HCT116 (cell line): ENCODE measurements at regions not wholly inside any gene's neighbourhood (a gene's known extent, or its start where the extent isn't known, plus 50 kb on each side); places are given as distances from the start of the nearest gene placed in this dataset.

Experiments used
- ATAC-seq: fragments of 200-7000 bp; cut with Tn5 transposase; 2 replicates; pipeline ENCODE4 v1.9.1; 2020; ENCODE audit warnings: mild to moderate bottlenecking, moderate library complexity
- BruUV-seq: library from RNA; stranded (reverse); fragments of 400-500 nt; replicated peaks from 2 replicates; lab custom pipeline; 2021; lab: Mats Ljungman, UMichigan
- CTCF ChIA-PET: fragments of 300-600 bp; sonication (Branson Sonifier 250); formaldehyde crosslinking; loops from one replicate; lab custom pipeline; 2021; ENCODE audit warnings: antibody characterized with exemption; lab: Charles Lee
- POLR2A ChIA-PET: fragments of 300-600, 350-600 bp; sonication (Branson Sonifier 250); formaldehyde crosslinking; loops from one replicate; lab custom pipeline; 2021; ENCODE audit warnings: antibody characterized with exemption; lab: Charles Lee
- RAD21 ChIA-PET, 2 experiments: fragments of 300-600 bp; sonication (Branson Sonifier 250); formaldehyde crosslinking; loops; one replicate each; lab custom pipeline; 2023; ENCODE audit warnings: low total read pairs in 2 of 2; ENCODE audit not compliant: uncharacterized antibody in 2 of 2, unreplicated experiment in 2 of 2, low non-redundant PET in 1 of 2; lab: Charles Lee
- DNase-seq: peaks from one replicate; pipeline ENCODE4 v3.0.0-alpha.2; 2010; ENCODE audit warnings: low read depth, low spot score
- H2AFZ ChIP-seq: fragments of 200-600 bp; shearing (Covaris generic), sonication (generic); 2 replicates; pipeline ENCODE4 v1.6.1; 2017; ENCODE audit warnings: low read depth, mixed run types, mixed read lengths, antibody characterized with exemption, low read length; ENCODE audit not compliant: poor library complexity, severe bottlenecking
- H3K27ac ChIP-seq: 2 replicates; pipeline ENCODE4 v1.5.1; 2012; ENCODE audit warnings: low read depth, low read length
- H3K27me3 ChIP-seq: fragments of 200-600 bp; sonication (generic); 2 replicates; pipeline ENCODE4 v1.6.1; 2016; ENCODE audit warnings: mixed run types, low read length, mixed read lengths; ENCODE audit not compliant: insufficient read depth
- H3K36me3 ChIP-seq, 2 experiments: fragments of 200-500 bp in 1 of 2; fragments of 200-600 bp in 1 of 2; sonication (Bioruptor generic) in 1 of 2; sonication (generic) in 1 of 2; 2 replicates each; pipeline versions ENCODE4 v1.5.1 to v1.6.1; 2014 to 2016; ENCODE audit warnings: low read length in 2 of 2, inconsistent platforms in 1 of 2, mixed read lengths in 1 of 2, mixed run types in 1 of 2; ENCODE audit not compliant: insufficient read depth in 2 of 2, control insufficient read depth in 1 of 2
- H3K4me1 ChIP-seq, 2 experiments: fragments of 200-600 bp in 1 of 2; sonication (generic) in 1 of 2; 2 replicates each; pipeline versions ENCODE4 v1.5.1 to v1.6.1; 2012 to 2017; ENCODE audit warnings: low read length in 2 of 2, inconsistent platforms in 1 of 2, mild to moderate bottlenecking in 1 of 2, mixed read lengths in 1 of 2, mixed run types in 1 of 2, moderate library complexity in 1 of 2; ENCODE audit not compliant: insufficient read depth in 2 of 2, control insufficient read depth in 1 of 2
- H3K4me2 ChIP-seq: fragments of 200-600 bp; sonication (generic); 2 replicates; pipeline ENCODE4 v1.6.1; 2017; ENCODE audit warnings: mixed run types, low read length, mixed read lengths
- H3K4me3 ChIP-seq, 2 experiments: fragments of 200-600 bp in 1 of 2; sonication (generic) in 1 of 2; replicated peaks in 1 of 2; 2 replicates each; pipeline ENCODE4 v1.5.1; 2011 to 2016; ENCODE audit warnings: low read length in 2 of 2, control low read depth in 1 of 2, low read depth in 1 of 2, mild to moderate bottlenecking in 1 of 2, mixed read lengths in 1 of 2, mixed run types in 1 of 2
- H3K79me2 ChIP-seq: fragments of 200-600 bp; sonication (generic); 2 replicates; pipeline ENCODE4 v1.6.1; 2017; ENCODE audit warnings: mild to moderate bottlenecking, mixed run types, low read length, moderate library complexity, mixed read lengths; ENCODE audit not compliant: insufficient read depth
- H3K9ac ChIP-seq: fragments of 200-600 bp; sonication (generic); 2 replicates; pipeline ENCODE4 v1.6.1; 2016; ENCODE audit warnings: low read length, mixed read lengths
- H3K9me2 ChIP-seq: fragments of 200-600 bp; sonication (generic), shearing (Covaris generic); 2 replicates; pipeline ENCODE4 v1.6.1; 2017; ENCODE audit warnings: mixed run types, mild to moderate bottlenecking, moderate library complexity; ENCODE audit not compliant: insufficient read depth
- H3K9me3 ChIP-seq, 2 experiments: fragments of 200-500 bp in 1 of 2; fragments of 200-600 bp in 1 of 2; sonication (Bioruptor generic) in 1 of 2; sonication (generic) in 1 of 2; 2 replicates each; pipeline ENCODE4 v1.6.1; 2014 to 2017; ENCODE audit warnings: low read length in 2 of 2, mixed read lengths in 2 of 2, inconsistent platforms in 1 of 2, low read depth in 1 of 2, mild to moderate bottlenecking in 1 of 2, mixed run types in 1 of 2, moderate library complexity in 1 of 2; ENCODE audit not compliant: control insufficient read depth in 1 of 2, insufficient read depth in 1 of 2
- H4K20me1 ChIP-seq: fragments of 200-600 bp; sonication (generic), shearing (Covaris generic); 2 replicates; pipeline ENCODE4 v1.6.1; 2017; ENCODE audit warnings: mixed run types, mild to moderate bottlenecking, moderate library complexity; ENCODE audit not compliant: insufficient read depth
- CBX3 ChIP-seq: IDR thresholded peaks from 2 replicates; pipeline ENCODE4 v1.6.1; 2012; ENCODE audit warnings: low read depth
- CEBPB ChIP-seq: IDR thresholded peaks from 2 replicates; pipeline ENCODE4 v1.6.1; 2012; ENCODE audit warnings: low read depth
- EZH2phosphoT487 ChIP-seq: fragments of 200-600 bp; IDR thresholded peaks from 2 replicates; pipeline ENCODE4 v1.6.1; 2018; ENCODE audit warnings: antibody characterized with exemption, borderline replicate concordance
- POLR2A ChIP-seq: IDR thresholded peaks from 2 replicates; pipeline ENCODE4 v1.7.0; 2011; ENCODE audit warnings: borderline replicate concordance; ENCODE audit not compliant: insufficient read depth, insufficient read length; ENCODE audit errors: extremely low read depth
- POLR2AphosphoS5 ChIP-seq: IDR thresholded peaks from 2 replicates; pipeline ENCODE4 v1.6.1; 2011; ENCODE audit warnings: mild to moderate bottlenecking, low read depth, low read length, moderate library complexity
- RAD21 ChIP-seq: IDR thresholded peaks from 2 replicates; pipeline ENCODE4 v1.6.1; 2012; ENCODE audit warnings: low read depth, mild to moderate bottlenecking
- SP1 ChIP-seq: IDR thresholded peaks from 2 replicates; pipeline ENCODE4 v1.6.1; 2012; ENCODE audit warnings: low read depth
- SRF ChIP-seq: IDR thresholded peaks from 2 replicates; pipeline ENCODE4 v1.6.1; 2012; ENCODE audit warnings: low read depth
- TCF7L2 ChIP-seq: IDR thresholded peaks from 2 replicates; pipeline ENCODE4 v1.7.0; 2011; ENCODE audit warnings: borderline replicate concordance, inconsistent platforms; ENCODE audit not compliant: insufficient read depth, insufficient read length; ENCODE audit errors: extremely low read depth
- YY1 ChIP-seq: IDR thresholded peaks from 2 replicates; pipeline ENCODE4 v1.6.1; 2011; ENCODE audit warnings: low read length, low read depth, moderate library complexity, mild to moderate bottlenecking; ENCODE audit not compliant: insufficient replicate concordance; ENCODE audit errors: extremely low read depth
- ZFX ChIP-seq: fragments of 450-650 bp; IDR thresholded peaks from 2 replicates; pipeline ENCODE4 v1.6.1; 2017
- intact Hi-C: fragments of 100-400 bp; cut with micrococcal nuclease; formaldehyde crosslinking; loops from 2 replicates; pipeline ENCODE4 v1.10.0; 2022
- TF ChIP-seq, protein P1 (sequence below): IDR thresholded peaks from 2 replicates; pipeline ENCODE4 v1.6.1; 2012
- TF ChIP-seq, protein P2 (sequence below): IDR thresholded peaks from 2 replicates; pipeline ENCODE4 v1.6.1; 2011; ENCODE audit warnings: mild to moderate bottlenecking, low read length, moderate library complexity; ENCODE audit not compliant: insufficient replicate concordance; ENCODE audit errors: extremely low read depth
- TF ChIP-seq, protein P3 (sequence below): IDR thresholded peaks from 2 replicates; pipeline ENCODE4 v1.6.1; 2012
- TF ChIP-seq, protein P4 (sequence below), 3 experiments: fragments of 200-600 bp in 1 of 3; sonication (generic) in 1 of 3; IDR thresholded peaks in 2 of 3; conservative IDR thresholded peaks in 1 of 3; 2 replicates each; pipeline ENCODE4 v1.5.1; 2012 to 2017; ENCODE audit warnings: low read depth in 2 of 3, low read length in 2 of 3, antibody characterized with exemption in 1 of 3, borderline replicate concordance in 1 of 3, control low read depth in 1 of 3, mild to moderate bottlenecking in 1 of 3, mixed read lengths in 1 of 3, mixed run types in 1 of 3, moderate library complexity in 1 of 3; ENCODE audit not compliant: insufficient read depth in 1 of 3

DNA sequence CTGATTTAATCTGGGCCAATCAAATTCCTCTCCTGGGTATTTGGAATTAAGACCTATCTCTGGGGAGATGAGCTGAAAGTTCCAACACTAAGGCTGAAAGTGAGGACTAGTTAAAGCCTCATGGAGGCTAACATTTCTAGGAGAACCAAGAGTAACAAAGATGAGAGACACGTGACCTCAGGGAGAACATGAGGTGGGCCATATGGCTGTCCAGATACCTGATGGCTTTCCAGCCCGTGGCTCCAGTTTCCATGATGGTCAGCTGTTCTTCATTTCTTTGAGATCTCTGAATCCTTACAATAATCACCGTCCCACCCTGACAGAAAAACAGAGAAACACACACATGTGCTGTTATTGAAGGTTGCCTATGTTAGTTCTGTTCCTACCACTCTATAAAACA, 66.1 kb downstream of the LEPR start:
- H3K9ac ChIP-seq: no peak overlapping the region
- no peaks in the 10 kb centered on the region for H3K36me3 ChIP-seq
- no peaks in the 10 kb centered on the region for H3K79me2 ChIP-seq
- no TSS peak for BruUV-seq
- RAD21 ChIA-PET: no interaction called here
- H2AFZ ChIP-seq: no peak overlapping the region
- CTCF ChIA-PET: no interaction called here
- H3K4me1 ChIP-seq: no peaks in the 10 kb centered on the region
- DNase-seq (no peak), ATAC-seq (no peak)
- no peak overlapping the region for H3K27ac ChIP-seq
- H3K9me2 ChIP-seq: no peaks in the 10 kb centered on the region
- no peak overlapping the region for H3K4me3 ChIP-seq
- no peaks in the 10 kb centered on the region for H4K20me1 ChIP-seq
- intact Hi-C loops: no loop called here
- POLR2A ChIA-PET: no interaction called here
- no peaks in the 10 kb centered on the region for H3K9me3 ChIP-seq
- no peak overlapping the region for H3K4me2 ChIP-seq
- H3K27me3 ChIP-seq: no peaks in the 10 kb centered on the region
- TF ChIP-seq RAD21: no peak
- no peak for TF ChIP-seq POLR2AphosphoS5
- TF ChIP-seq CEBPB: no peak
- TF ChIP-seq YY1: no peak
- TF ChIP-seq SP1: no peak
- no peak for TF ChIP-seq POLR2A
- TF ChIP-seq ZFX: no peak

DNA sequence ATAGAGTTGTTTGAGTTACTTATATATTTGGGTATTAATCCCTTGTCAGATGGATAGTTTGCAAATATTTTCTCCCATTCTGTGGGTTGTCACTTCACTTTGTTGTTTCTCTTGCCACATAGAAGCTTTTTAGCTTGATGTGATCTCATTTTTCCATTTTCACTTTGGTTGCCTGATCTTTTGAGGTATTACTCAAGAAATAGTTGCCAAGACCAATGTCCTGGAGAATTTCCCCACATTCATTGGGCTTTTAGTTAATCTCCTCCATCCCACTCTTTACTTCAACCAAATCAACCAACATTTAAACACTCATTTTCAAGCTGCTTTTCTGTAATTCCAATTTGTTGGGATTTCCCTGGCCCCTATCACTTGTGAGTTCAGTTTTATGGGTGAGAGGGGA, 69.0 kb downstream of the LEPR start:
- H3K4me2 ChIP-seq: no peak overlapping the region
- no peaks in the 10 kb centered on the region for H3K9me2 ChIP-seq
- no TSS peak for BruUV-seq
- CTCF ChIA-PET: no interaction called here
- DNase-seq (no peak), ATAC-seq (no peak)
- no peak overlapping the region for H3K4me3 ChIP-seq
- H3K4me1 ChIP-seq: no peaks in the 10 kb centered on the region
- H4K20me1 ChIP-seq: no peaks in the 10 kb centered on the region
- RAD21 ChIA-PET: no interaction called here
- H3K9ac ChIP-seq: no peak overlapping the region
- no peak overlapping the region for H2AFZ ChIP-seq
- no peaks in the 10 kb centered on the region for H3K9me3 ChIP-seq
- no peak for TF ChIP-seq EZH2phosphoT487
- no peak for TF ChIP-seq CBX3
- TF ChIP-seq TCF7L2: no peak
- TF ChIP-seq SP1: no peak
- no peak for TF ChIP-seq CEBPB
- TF ChIP-seq, protein P1, sequence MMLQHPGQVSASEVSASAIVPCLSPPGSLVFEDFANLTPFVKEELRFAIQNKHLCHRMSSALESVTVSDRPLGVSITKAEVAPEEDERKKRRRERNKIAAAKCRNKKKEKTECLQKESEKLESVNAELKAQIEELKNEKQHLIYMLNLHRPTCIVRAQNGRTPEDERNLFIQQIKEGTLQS: no peak
- TF ChIP-seq RAD21: no peak
- no peak for TF ChIP-seq SRF
- TF ChIP-seq, protein P2, sequence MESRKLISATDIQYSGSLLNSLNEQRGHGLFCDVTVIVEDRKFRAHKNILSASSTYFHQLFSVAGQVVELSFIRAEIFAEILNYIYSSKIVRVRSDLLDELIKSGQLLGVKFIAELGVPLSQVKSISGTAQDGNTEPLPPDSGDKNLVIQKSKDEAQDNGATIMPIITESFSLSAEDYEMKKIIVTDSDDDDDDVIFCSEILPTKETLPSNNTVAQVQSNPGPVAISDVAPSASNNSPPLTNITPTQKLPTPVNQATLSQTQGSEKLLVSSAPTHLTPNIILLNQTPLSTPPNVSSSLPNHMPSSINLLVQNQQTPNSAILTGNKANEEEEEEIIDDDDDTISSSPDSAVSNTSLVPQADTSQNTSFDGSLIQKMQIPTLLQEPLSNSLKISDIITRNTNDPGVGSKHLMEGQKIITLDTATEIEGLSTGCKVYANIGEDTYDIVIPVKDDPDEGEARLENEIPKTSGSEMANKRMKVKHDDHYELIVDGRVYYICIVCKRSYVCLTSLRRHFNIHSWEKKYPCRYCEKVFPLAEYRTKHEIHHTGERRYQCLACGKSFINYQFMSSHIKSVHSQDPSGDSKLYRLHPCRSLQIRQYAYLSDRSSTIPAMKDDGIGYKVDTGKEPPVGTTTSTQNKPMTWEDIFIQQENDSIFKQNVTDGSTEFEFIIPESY: no peak
- no peak for TF ChIP-seq YY1
- TF ChIP-seq, protein P3, sequence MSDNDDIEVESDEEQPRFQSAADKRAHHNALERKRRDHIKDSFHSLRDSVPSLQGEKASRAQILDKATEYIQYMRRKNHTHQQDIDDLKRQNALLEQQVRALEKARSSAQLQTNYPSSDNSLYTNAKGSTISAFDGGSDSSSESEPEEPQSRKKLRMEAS: no peak
- TF ChIP-seq POLR2AphosphoS5: no peak
- TF ChIP-seq, protein P4, sequence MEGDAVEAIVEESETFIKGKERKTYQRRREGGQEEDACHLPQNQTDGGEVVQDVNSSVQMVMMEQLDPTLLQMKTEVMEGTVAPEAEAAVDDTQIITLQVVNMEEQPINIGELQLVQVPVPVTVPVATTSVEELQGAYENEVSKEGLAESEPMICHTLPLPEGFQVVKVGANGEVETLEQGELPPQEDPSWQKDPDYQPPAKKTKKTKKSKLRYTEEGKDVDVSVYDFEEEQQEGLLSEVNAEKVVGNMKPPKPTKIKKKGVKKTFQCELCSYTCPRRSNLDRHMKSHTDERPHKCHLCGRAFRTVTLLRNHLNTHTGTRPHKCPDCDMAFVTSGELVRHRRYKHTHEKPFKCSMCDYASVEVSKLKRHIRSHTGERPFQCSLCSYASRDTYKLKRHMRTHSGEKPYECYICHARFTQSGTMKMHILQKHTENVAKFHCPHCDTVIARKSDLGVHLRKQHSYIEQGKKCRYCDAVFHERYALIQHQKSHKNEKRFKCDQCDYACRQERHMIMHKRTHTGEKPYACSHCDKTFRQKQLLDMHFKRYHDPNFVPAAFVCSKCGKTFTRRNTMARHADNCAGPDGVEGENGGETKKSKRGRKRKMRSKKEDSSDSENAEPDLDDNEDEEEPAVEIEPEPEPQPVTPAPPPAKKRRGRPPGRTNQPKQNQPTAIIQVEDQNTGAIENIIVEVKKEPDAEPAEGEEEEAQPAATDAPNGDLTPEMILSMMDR (IDR thresholded peaks at IDR 0.05 in 2 of 3, conservative IDR thresholded peaks at IDR 0.05 in 1 of 3; ENCODE audit: borderline replicate concordance in 1 of 3, insufficient read depth in 1 of 3, low read depth in 2 of 3, low read length in 2 of 3): no peak
- H3K27me3 ChIP-seq: no peaks in the 10 kb centered on the region
- intact Hi-C loops: no loop called here
- H3K79me2 ChIP-seq: no peaks in the 10 kb centered on the region
- no peak overlapping the region for H3K27ac ChIP-seq
- POLR2A ChIA-PET: no interaction called here
- H3K36me3 ChIP-seq: no peaks in the 10 kb centered on the region
